ENCODE measurements at regions not wholly inside any gene's neighbourhood (a gene's known extent, or its start where the extent isn't known, plus 50 kb on each side); places are given as distances from the start of the nearest gene placed in this dataset.
"Not testable (repeated sequence)": the region's sequence is repeated elsewhere in the genome, so short reads cannot be mapped to it uniquely, and the experiment has no call there.

- no peak for DNase-seq
- Histone ChIP-seq H3K27ac (no peak overlapping the region), H3K36me3 (no peaks in the 10 kb centered on the region), H3K4me1 (no peaks in the 10 kb centered on the region), H3K9me3 (no peaks in the 10 kb centered on the region), H3K4me3 (no peak overlapping the region), H3K27me3 (no peaks in the 10 kb centered on the region)
- 60 to 89% (median 73%) methylated on average over 1 of the region's 1 CpG for WGBS, 5 donors
- TF ChIP-seq CTCF (IDR thresholded peaks at IDR 0.05) (no peak), POLR2A (IDR thresholded peaks at IDR 0.05) (no peak), POLR2AphosphoS5 (IDR thresholded peaks at IDR 0.05) (no peak), EP300 (IDR thresholded peaks at IDR 0.05) (no peak)
- intact Hi-C loops (cut with DNase I; ENCODE audit: low total_unique reads), result no loop called here
Measured at GRCh38 chr2:138881126-138881525, 100.9 kb upstream of the NXPH2 start.

- H3K36me3 ChIP-seq, result no peaks in the 10 kb centered on the region
- no peaks in the 10 kb centered on the region for H3K9me3 ChIP-seq
- intact Hi-C loops (cut with DNase I; ENCODE audit: low total_unique reads), result no loop called here
- TF ChIP-seq EP300 (IDR thresholded peaks at IDR 0.05), result no peak
- no peak for TF ChIP-seq POLR2A (IDR thresholded peaks at IDR 0.05)
- no peak for TF ChIP-seq CTCF (IDR thresholded peaks at IDR 0.05)
- TF ChIP-seq POLR2AphosphoS5 (IDR thresholded peaks at IDR 0.05), result no peak
- no peak overlapping the region for H3K4me3 ChIP-seq
- H3K27ac ChIP-seq, result no peak overlapping the region
- DNase-seq, result no peak
- 87 to 96% (median 87%) methylated on average over 2 of the region's 2 CpGs for WGBS, 5 donors
- no peaks in the 10 kb centered on the region for H3K27me3 ChIP-seq
- H3K4me1 ChIP-seq, result no peaks in the 10 kb centered on the region
Measured at GRCh38 chr2:138879931-138880330, 99.7 kb upstream of the NXPH2 start.

- no peaks in the 10 kb centered on the region for H3K9me3 ChIP-seq
- H3K4me1 ChIP-seq, result no peaks in the 10 kb centered on the region
- 69 to 82% (median 81%) methylated on average over 3 of the region's 3 CpGs for WGBS, 5 donors
- no peaks in the 10 kb centered on the region for H3K36me3 ChIP-seq
- TF ChIP-seq EP300 (IDR thresholded peaks at IDR 0.05) (no peak), POLR2AphosphoS5 (IDR thresholded peaks at IDR 0.05) (no peak), CTCF (IDR thresholded peaks at IDR 0.05) (no peak), POLR2A (IDR thresholded peaks at IDR 0.05) (no peak)
- no peak overlapping the region for H3K4me3 ChIP-seq
- H3K27me3 ChIP-seq, result no peaks in the 10 kb centered on the region
- no peak for DNase-seq
- intact Hi-C loops (cut with DNase I; ENCODE audit: low total_unique reads), result no loop called here
- H3K27ac ChIP-seq, result no peak overlapping the region
Measured at GRCh38 chr2:138877421-138877820, 97.2 kb upstream of the NXPH2 start.

GRCh38 chr2:138874251-138874650 lies 94.1 kb upstream of the NXPH2 start:
- 64 to 84% (median 78%) methylated on average over 1 of the region's 1 CpG for WGBS, 5 donors
- no peak overlapping the region for H3K27ac ChIP-seq
- no peak overlapping the region for H3K4me3 ChIP-seq
- H3K4me1 ChIP-seq, result no peaks in the 10 kb centered on the region
- intact Hi-C loops (cut with DNase I; ENCODE audit: low total_unique reads), result no loop called here
- H3K27me3 ChIP-seq, result no peaks in the 10 kb centered on the region
- no peaks in the 10 kb centered on the region for H3K36me3 ChIP-seq
- no peaks in the 10 kb centered on the region for H3K9me3 ChIP-seq
- no peak for TF ChIP-seq POLR2A (IDR thresholded peaks at IDR 0.05)
- TF ChIP-seq CTCF (IDR thresholded peaks at IDR 0.05), result no peak
- TF ChIP-seq EP300 (IDR thresholded peaks at IDR 0.05), result no peak
- TF ChIP-seq POLR2AphosphoS5 (IDR thresholded peaks at IDR 0.05), result no peak
- DNase-seq, result no peak

- H3K4me3 ChIP-seq; H3K27me3 ChIP-seq; intact Hi-C loops (cut with DNase I; ENCODE audit: low total_unique reads); DNase-seq; H3K9me3 ChIP-seq; H3K36me3 ChIP-seq; H3K4me1 ChIP-seq; H3K27ac ChIP-seq: not testable (repeated sequence)
- WGBS, 5 donors, result 87 to 96% (median 91%) methylated on average over 4 to 9 of the region's 10 CpGs; no CpG with 5 or more reads in 2 of the 5 donors
Measured at GRCh38 chr2:138872116-138872515, 91.9 kb upstream of the NXPH2 start.
